ENCODE measurements at regions not wholly inside any gene's neighbourhood (a gene's known extent, or its start where the extent isn't known, plus 50 kb on each side); places are given as distances from the start of the nearest gene placed in this dataset.

- intact Hi-C loops (cut with micrococcal nuclease), result no loop called here
Measured at GRCh38 chr5:126369995-126370731, 53.0 kb upstream of the GRAMD2B start.

- intact Hi-C loops (cut with micrococcal nuclease), result no loop called here
Measured at GRCh38 chr5:126370796-126371718, 52.2 kb upstream of the GRAMD2B start.

- intact Hi-C loops (cut with micrococcal nuclease), result no loop called here
Measured at GRCh38 chr5:126373375-126374108, 49.7 kb upstream of the GRAMD2B start.
